ENCODE measurements at regions not wholly inside any gene's neighbourhood (a gene's known extent, or its start where the extent isn't known, plus 50 kb on each side); places are given as distances from the start of the nearest gene placed in this dataset.

- no peak overlapping the region for H2AK5ac ChIP-seq (ENCODE audit: insufficient read length, low read length)
- H3K56ac ChIP-seq (ENCODE audit: insufficient read length, low read depth, low read length) = no peak overlapping the region
- H4K8ac ChIP-seq (replicated peaks; ENCODE audit: insufficient read length, low read depth, low read length) = no peak overlapping the region
- no peak overlapping the region for H3K23ac ChIP-seq (ENCODE audit: insufficient read length, low read depth, low read length)
- no peak overlapping the region for H3K4ac ChIP-seq (ENCODE audit: low read depth, low read length)
- H3K9me3 ChIP-seq (ENCODE audit: control insufficient read depth, low read depth, low read length) = no peaks in the 10 kb centered on the region
- no peak overlapping the region for H3K27ac ChIP-seq (ENCODE audit: insufficient read length, low read depth, low read length)
- H4K5ac ChIP-seq (ENCODE audit: insufficient read length, low read depth, low read length) = no peak overlapping the region
- no peak for DNase-seq
- H4K20me1 ChIP-seq (ENCODE audit: control insufficient read depth, insufficient read depth, insufficient read length) = no peaks in the 10 kb centered on the region
- no peak overlapping the region for H2BK15ac ChIP-seq (ENCODE audit: low read depth, low read length)
- H3K9ac ChIP-seq (ENCODE audit: extremely low read depth, insufficient read length, low read length) = no peak overlapping the region
- no peak overlapping the region for H2BK12ac ChIP-seq (ENCODE audit: insufficient read length, low read depth, low read length)
- no peak overlapping the region for H3K27ac Mint-ChIP-seq
- H3K18ac ChIP-seq (ENCODE audit: insufficient read length, low read depth, low read length) = no peak overlapping the region
- no peak overlapping the region for H2AFZ ChIP-seq (ENCODE audit: low read length)
- no peaks in the 10 kb centered on the region for H3K79me1 ChIP-seq (ENCODE audit: insufficient read depth, low read depth, low read length, poor library complexity, severe bottlenecking)
- no peaks in the 10 kb centered on the region for H3K27me3 Mint-ChIP-seq (ENCODE audit: low read depth)
- H3K79me2 ChIP-seq (ENCODE audit: insufficient read depth, low read length) = no peaks in the 10 kb centered on the region
- no peak overlapping the region for H2BK120ac ChIP-seq (ENCODE audit: low read depth, low read length, poor library complexity, severe bottlenecking)
- no peaks in the 10 kb centered on the region for H3K23me2 ChIP-seq (ENCODE audit: insufficient read length, low read depth, low read length, poor library complexity, severe bottlenecking)
- H3K36me3 Mint-ChIP-seq (ENCODE audit: insufficient read depth in 1 of 3, low read depth in 3 of 3) = no peaks in the 10 kb centered on the region
- WGBS (ENCODE audit: extremely low coverage, insufficient read length, low lambda C conversion rate) = no CpG with 5 or more reads among the region's 2 CpGs
- no peak overlapping the region for H4K91ac ChIP-seq (ENCODE audit: insufficient read length, low read depth, low read length)
- no peak overlapping the region for H3K14ac ChIP-seq (ENCODE audit: insufficient read depth, low read length)
- no peak for TF ChIP-seq CTCF (conservative IDR thresholded peaks at IDR 0.05)
- H2BK20ac ChIP-seq (ENCODE audit: low read depth, low read length, poor library complexity, severe bottlenecking) = no peak overlapping the region
- no peak overlapping the region for H2BK5ac ChIP-seq (ENCODE audit: insufficient read length, low read length)
- no peaks in the 10 kb centered on the region for H3K4me1 ChIP-seq (ENCODE audit: insufficient read depth, low read length)
- H3K4me1 Mint-ChIP-seq = no peaks in the 10 kb centered on the region
- H3K4me3 Mint-ChIP-seq = no peak overlapping the region
- H3T11ph ChIP-seq (ENCODE audit: low read length) = no peak overlapping the region
- H3K9me3 Mint-ChIP-seq = no peaks in the 10 kb centered on the region
- H3K4me2 ChIP-seq (ENCODE audit: insufficient read depth, insufficient read length, low read length) = no peak overlapping the region
- H3K27me3 ChIP-seq (ENCODE audit: insufficient read depth, low read length) = no peaks in the 10 kb centered on the region
Observed at GRCh38 chr10:108078263-108078662, 913.8 kb upstream of the SORCS1 start.

Measured in H9 (cell line).